SU-DHL-6 (cell line): ENCODE measurements at regions not wholly inside any gene's neighbourhood (a gene's known extent, or its start where the extent isn't known, plus 50 kb on each side); places are given as distances from the start of the nearest gene placed in this dataset.

Experiments
- H2AFZ ChIP-seq: fragments of 200-600 bp; sonication (generic); 2 replicates; pipeline ENCODE4 v1.6.1; 2014; ENCODE audit warnings: low read depth, mild to moderate bottlenecking, moderate library complexity, mixed read lengths, antibody characterized with exemption, low read length; ENCODE audit not compliant: severe bottlenecking
- H3F3A ChIP-seq: fragments of 200-600 bp; shearing (Covaris generic); 2 replicates; pipeline ENCODE4 v1.6.0; 2016; ENCODE audit warnings: antibody characterized with exemption, mild to moderate bottlenecking; ENCODE audit not compliant: insufficient read depth
- H3K27ac ChIP-seq: fragments of 200-600 bp; sonication (generic); 2 replicates; pipeline ENCODE4 v1.5.1; 2016; ENCODE audit warnings: low read depth, mild to moderate bottlenecking, low read length, moderate library complexity, mixed read lengths
- H3K27me3 ChIP-seq: fragments of 200-600 bp; sonication (generic), shearing (Covaris generic); 2 replicates; pipeline ENCODE4 v1.6.0; 2014; ENCODE audit warnings: mild to moderate bottlenecking, low read length
- H3K36me3 ChIP-seq: fragments of 200-600 bp; sonication (generic); 2 replicates; pipeline ENCODE4 v1.6.1; 2014; ENCODE audit warnings: mild to moderate bottlenecking, low read length, mixed read lengths
- H3K4me2 ChIP-seq: fragments of 300-600, 200-600 bp; shearing (Covaris generic), sonication (generic); 2 replicates; pipeline ENCODE4 v1.6.0; 2014; ENCODE audit warnings: low read length, low read depth, mild to moderate bottlenecking; ENCODE audit not compliant: poor library complexity, severe bottlenecking
- H3K4me3 ChIP-seq: fragments of 200-600 bp; sonication (generic); 2 replicates; pipeline ENCODE4 v1.5.1; 2014; ENCODE audit warnings: antibody characterized with exemption, low read length, mild to moderate bottlenecking, mixed read lengths; ENCODE audit not compliant: insufficient read depth, poor library complexity, severe bottlenecking
- H3K79me2 ChIP-seq: fragments of 200-600 bp; sonication (generic); 2 replicates; pipeline ENCODE4 v1.6.1; 2014; ENCODE audit warnings: mild to moderate bottlenecking, low read length, moderate library complexity; ENCODE audit not compliant: insufficient read depth
- H3K9ac ChIP-seq: fragments of 200-600 bp; sonication (generic); 2 replicates; pipeline ENCODE4 v1.7.0; 2014; ENCODE audit warnings: mild to moderate bottlenecking, low read length
- H3K9me2 ChIP-seq: fragments of 200-600 bp; sonication (generic); replicated peaks from 2 replicates; pipeline ENCODE4 v1.6.1; 2014; ENCODE audit warnings: low read length; ENCODE audit not compliant: insufficient read depth
- H3K9me3 ChIP-seq: fragments of 200-600 bp; sonication (generic); 2 replicates; pipeline ENCODE4 v1.6.1; 2014; ENCODE audit warnings: low read length, mixed read lengths; ENCODE audit not compliant: insufficient read depth
- H4K20me1 ChIP-seq: fragments of 200-600 bp; sonication (generic); 2 replicates; pipeline ENCODE4 v1.6.1; 2014; ENCODE audit warnings: low read depth, mild to moderate bottlenecking, antibody characterized with exemption, low read length, moderate library complexity, mixed read lengths
- EZH2phosphoT487 ChIP-seq: fragments of 200-600 bp; sonication (generic), shearing (Covaris generic); conservative IDR thresholded peaks from 2 replicates; pipeline ENCODE4 v1.6.1; 2018; ENCODE audit warnings: mild to moderate bottlenecking, antibody characterized with exemption, low read length, moderate library complexity, mixed read lengths
- TF ChIP-seq, protein P1 (sequence below): fragments of 200-600 bp; sonication (generic); IDR thresholded peaks from one replicate; pipeline ENCODE4 v1.5.1; 2017; ENCODE audit warnings: antibody characterized with exemption, mild to moderate bottlenecking, low read length, moderate library complexity; ENCODE audit not compliant: insufficient read depth, poor library complexity, severe bottlenecking

DNA sequence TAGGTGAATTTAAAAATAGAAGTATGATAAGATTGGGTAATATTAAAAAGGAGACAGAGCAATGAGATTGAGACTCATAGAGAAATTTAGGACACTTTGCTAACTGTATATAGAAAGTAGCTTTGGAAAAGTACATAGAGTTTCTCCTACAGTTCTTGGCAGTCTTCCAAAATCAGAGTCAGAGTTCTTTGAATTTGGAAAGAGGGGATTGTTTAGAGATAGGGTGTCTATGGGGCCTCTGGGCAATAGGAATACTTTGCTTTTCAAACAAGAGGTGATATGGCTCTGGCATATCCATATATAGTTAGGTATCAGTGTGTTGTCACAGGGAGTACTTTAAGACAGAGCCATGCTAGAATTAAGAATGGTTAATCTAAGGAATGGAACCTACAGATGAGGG is 477.1 kb upstream of the KCNMB2 start:
- H4K20me1 ChIP-seq = no peaks in the 10 kb centered on the region
- H3K36me3 ChIP-seq = no peaks in the 10 kb centered on the region
- no peak overlapping the region for H3K9ac ChIP-seq
- H3K27me3 ChIP-seq = no peaks in the 10 kb centered on the region
- no peaks in the 10 kb centered on the region for H3K9me3 ChIP-seq
- H3K4me2 ChIP-seq = no peak overlapping the region
- H3K79me2 ChIP-seq = no peaks in the 10 kb centered on the region
- no peak overlapping the region for H3K27ac ChIP-seq
- no peaks in the 10 kb centered on the region for H3K9me2 ChIP-seq
- no peaks in the 10 kb centered on the region for H3F3A ChIP-seq
- TF ChIP-seq, protein P1, sequence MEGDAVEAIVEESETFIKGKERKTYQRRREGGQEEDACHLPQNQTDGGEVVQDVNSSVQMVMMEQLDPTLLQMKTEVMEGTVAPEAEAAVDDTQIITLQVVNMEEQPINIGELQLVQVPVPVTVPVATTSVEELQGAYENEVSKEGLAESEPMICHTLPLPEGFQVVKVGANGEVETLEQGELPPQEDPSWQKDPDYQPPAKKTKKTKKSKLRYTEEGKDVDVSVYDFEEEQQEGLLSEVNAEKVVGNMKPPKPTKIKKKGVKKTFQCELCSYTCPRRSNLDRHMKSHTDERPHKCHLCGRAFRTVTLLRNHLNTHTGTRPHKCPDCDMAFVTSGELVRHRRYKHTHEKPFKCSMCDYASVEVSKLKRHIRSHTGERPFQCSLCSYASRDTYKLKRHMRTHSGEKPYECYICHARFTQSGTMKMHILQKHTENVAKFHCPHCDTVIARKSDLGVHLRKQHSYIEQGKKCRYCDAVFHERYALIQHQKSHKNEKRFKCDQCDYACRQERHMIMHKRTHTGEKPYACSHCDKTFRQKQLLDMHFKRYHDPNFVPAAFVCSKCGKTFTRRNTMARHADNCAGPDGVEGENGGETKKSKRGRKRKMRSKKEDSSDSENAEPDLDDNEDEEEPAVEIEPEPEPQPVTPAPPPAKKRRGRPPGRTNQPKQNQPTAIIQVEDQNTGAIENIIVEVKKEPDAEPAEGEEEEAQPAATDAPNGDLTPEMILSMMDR = no peak
- no peak for TF ChIP-seq EZH2phosphoT487
- H3K4me3 ChIP-seq = no peak overlapping the region
- no peak overlapping the region for H2AFZ ChIP-seq

DNA sequence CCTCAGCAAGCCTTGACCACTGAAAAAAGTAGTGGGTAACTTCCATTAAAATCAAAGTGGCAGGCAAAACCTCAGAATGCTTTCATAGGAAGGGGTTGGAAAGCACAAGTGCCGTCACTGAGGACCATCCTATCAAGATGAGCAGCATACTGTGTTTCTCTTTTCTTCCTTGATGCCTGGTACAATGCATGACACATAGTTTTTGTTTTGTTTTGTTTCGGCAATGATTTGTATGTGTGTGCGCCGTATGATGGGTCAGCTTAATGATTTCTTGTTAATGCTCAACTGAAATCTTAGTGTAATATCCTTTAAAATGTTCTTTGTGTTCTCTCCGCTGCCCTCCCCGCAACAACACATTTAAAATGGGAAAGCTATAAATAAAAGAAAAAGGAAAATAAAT is 476.4 kb upstream of the KCNMB2 start:
- Histone ChIP-seq H2AFZ (no peak overlapping the region), H3K4me2 (no peak overlapping the region), H3F3A (no peaks in the 10 kb centered on the region), H3K36me3 (no peaks in the 10 kb centered on the region), H3K9me3 (no peaks in the 10 kb centered on the region), H3K27me3 (no peaks in the 10 kb centered on the region), H3K4me3 (no peak overlapping the region), H3K27ac (no peak overlapping the region), H3K9ac (no peak overlapping the region), H3K9me2 (no peaks in the 10 kb centered on the region), H4K20me1 (no peaks in the 10 kb centered on the region), H3K79me2 (no peaks in the 10 kb centered on the region)
- no peak for TF ChIP-seq EZH2phosphoT487
- TF ChIP-seq, protein P1 = no peak

DNA sequence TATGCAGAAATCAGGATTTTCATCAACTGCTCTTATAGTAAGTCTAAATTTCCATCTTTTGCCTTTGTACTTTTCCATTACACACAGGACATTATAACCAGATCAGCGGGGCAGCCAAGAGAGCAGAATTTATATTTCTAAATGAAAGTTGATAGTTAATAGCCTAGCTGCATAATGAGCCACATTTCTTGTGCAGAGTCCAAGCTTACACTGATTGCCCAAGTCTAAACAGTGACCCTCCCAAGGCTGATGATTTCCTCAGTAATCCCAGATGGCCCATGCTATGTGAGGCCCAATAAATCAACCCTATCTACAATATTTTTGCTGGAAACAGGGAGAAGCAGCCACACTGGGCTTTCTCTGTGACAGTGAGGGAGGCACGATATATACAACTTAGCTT is 475.8 kb upstream of the KCNMB2 start:
- Histone ChIP-seq H4K20me1 (no peaks in the 10 kb centered on the region), H3K9me2 (no peaks in the 10 kb centered on the region), H3K36me3 (no peaks in the 10 kb centered on the region), H3K27ac (no peak overlapping the region), H2AFZ (no peak overlapping the region), H3K4me3 (no peak overlapping the region), H3K9me3 (no peaks in the 10 kb centered on the region), H3K4me2 (no peak overlapping the region), H3F3A (no peaks in the 10 kb centered on the region), H3K79me2 (no peaks in the 10 kb centered on the region), H3K9ac (no peak overlapping the region), H3K27me3 (no peaks in the 10 kb centered on the region)
- TF ChIP-seq, protein P1 = no peak
- no peak for TF ChIP-seq EZH2phosphoT487
